Right cardiac atrium (tissue), 5 donors: ENCODE measurements at regions not wholly inside any gene's neighbourhood (a gene's known extent, or its start where the extent isn't known, plus 50 kb on each side); places are given as distances from the start of the nearest gene placed in this dataset.

ENCODE experiments used
- ATAC-seq, 2 donors: fragments of 200-7000 bp; cut with Tn5 transposase; one replicate each; pipeline versions ENCODE4 v1.8.0 to v1.9.1; 2020; ENCODE audit warnings: moderate library complexity in 2 of 2, mild to moderate bottlenecking in 1 of 2
- DNase-seq, 3 donors: peaks; one replicate each; pipeline ENCODE4 v3.0.0-alpha.2; 2020
- H3K27ac ChIP-seq: one replicate; pipeline ENCODE4 v1.5.1; 2013; ENCODE audit warnings: mild to moderate bottlenecking, low read length, control low read depth, moderate library complexity
- H3K27me3 ChIP-seq: one replicate; pipeline ENCODE4 v1.6.1; 2013; ENCODE audit not compliant: control insufficient read depth, insufficient read depth
- H3K4me1 ChIP-seq: one replicate; pipeline ENCODE4 v1.6.1; 2013; ENCODE audit warnings: low read length; ENCODE audit not compliant: control insufficient read depth, insufficient read depth
- H3K4me3 ChIP-seq: one replicate; pipeline ENCODE4 v1.5.1; 2013; ENCODE audit warnings: low read length, control low read depth
- H3K9me3 ChIP-seq: one replicate; pipeline ENCODE4 v1.6.1; 2013; ENCODE audit warnings: low read length; ENCODE audit not compliant: control insufficient read depth
- WGBS: extraction: QIAGEN DNeasy Blood & Tissue Kit; methylation state at CpG from one replicate; pipeline ENCODE4 v1.1.7; 2013; 5-methylcytosine and 5-hydroxymethylcytosine counted together
- intact Hi-C, 4 donors: fragments of 100-400 bp; cut with DNase I; formaldehyde crosslinking; loops; one replicate each; pipeline versions ENCODE4 v1.11.0 to v1.14.0; 2022 to 2023
- donor health status: healthy with polysubstance abuse.
- donor health status: DM: no; HTN: yes; CAD: no.
- donor health status: DM: no; HTN: no; CAD: no.
- donor health status: DM: no; HTN: yes; CAD: no; lungs with severe emphysema.
- donor health status: DM: yes; HTN: yes; CAD: no.

GRCh38 chr2:39537150-39537549 lies 100.1 kb upstream of the MAP4K3 start:
- ATAC-seq (no peak), DNase-seq (no peak)
- 95% methylated on average over 3 of the region's 3 CpGs for whole genome bisulfite sequencing
- intact Hi-C loops: no loop called here
- H3K27me3 ChIP-seq: no peaks in the 10 kb centered on the region
- H3K27ac ChIP-seq: no peak overlapping the region
- no peaks in the 10 kb centered on the region for H3K9me3 ChIP-seq
- peaks cover 3% of the 10 kb centered on the region for H3K4me1 ChIP-seq
- no peak overlapping the region for H3K4me3 ChIP-seq

- H3K4me3 ChIP-seq: no peak overlapping the region
- no peak overlapping the region for H3K27ac ChIP-seq
- ATAC-seq: no peak
- no peaks in the 10 kb centered on the region for H3K27me3 ChIP-seq
- H3K9me3 ChIP-seq: no peaks in the 10 kb centered on the region
- peaks cover 3% of the 10 kb centered on the region for H3K4me1 ChIP-seq
- DNase-seq: no peak
- intact Hi-C loops: no loop called here
Observed at GRCh38 chr2:39538718-39539117, 101.6 kb upstream of the MAP4K3 start.

- Histone ChIP-seq H3K4me3 (no peak overlapping the region), H3K9me3 (no peaks in the 10 kb centered on the region), H3K4me1 (peaks cover 3% of the 10 kb centered on the region), H3K27ac (no peak overlapping the region), H3K27me3 (no peaks in the 10 kb centered on the region)
- intact Hi-C loops: no loop called here
- no peak for DNase-seq
- no peak for ATAC-seq
Observed at GRCh38 chr2:39540414-39540813, 103.3 kb upstream of the MAP4K3 start.

- DNase-seq (no peak), ATAC-seq (peak; percentile 84 to 97)
- Histone ChIP-seq H3K4me3 (no peak overlapping the region), H3K4me1 (peaks cover 3% of the 10 kb centered on the region), H3K27ac (peak overlapping the region; percentile 66), H3K9me3 (no peaks in the 10 kb centered on the region), H3K27me3 (no peaks in the 10 kb centered on the region)
- intact Hi-C loops: no loop called here
- 78% methylated on average over 9 of the region's 9 CpGs for WGBS
Observed at GRCh38 chr2:39541011-39541930, 104.2 kb upstream of the MAP4K3 start.

GRCh38 chr2:39542523-39542922 lies 105.4 kb upstream of the MAP4K3 start:
- DNase-seq: no peak
- Histone ChIP-seq H3K9me3 (no peaks in the 10 kb centered on the region), H3K4me3 (no peak overlapping the region), H3K4me1 (peaks cover 3% of the 10 kb centered on the region), H3K27me3 (no peaks in the 10 kb centered on the region), H3K27ac (no peak overlapping the region)
- 95% methylated on average over 2 of the region's 2 CpGs for WGBS
- intact Hi-C loops: no loop called here
- ATAC-seq: no peak

- no peaks in the 10 kb centered on the region for H3K9me3 ChIP-seq
- no peak for ATAC-seq
- no peak overlapping the region for H3K4me3 ChIP-seq
- no peak for DNase-seq
- H3K27me3 ChIP-seq: no peaks in the 10 kb centered on the region
- 78% methylated on average over 5 of the region's 5 CpGs for WGBS
- peaks cover 5% of the 10 kb centered on the region for H3K4me1 ChIP-seq
- intact Hi-C loops: no loop called here
- H3K27ac ChIP-seq: no peak overlapping the region
Observed at GRCh38 chr2:39545957-39546356, 108.9 kb upstream of the MAP4K3 start.

- no peaks in the 10 kb centered on the region for H3K27me3 ChIP-seq
- no peak for ATAC-seq
- no peaks in the 10 kb centered on the region for H3K9me3 ChIP-seq
- H3K4me1 ChIP-seq: peaks cover 4% of the 10 kb centered on the region
- DNase-seq: no peak
- WGBS: 98% methylated on average over 4 of the region's 4 CpGs
- intact Hi-C loops: no loop called here
- no peak overlapping the region for H3K4me3 ChIP-seq
- H3K27ac ChIP-seq: no peak overlapping the region
Observed at GRCh38 chr2:39546409-39546808, 109.3 kb upstream of the MAP4K3 start.

- Histone ChIP-seq H3K4me1 (peaks cover 2% of the 10 kb centered on the region), H3K27me3 (no peaks in the 10 kb centered on the region), H3K9me3 (no peaks in the 10 kb centered on the region), H3K4me3 (no peak overlapping the region), H3K27ac (no peak overlapping the region)
- ATAC-seq (no peak), DNase-seq (no peak)
- 94% methylated on average over 1 of the region's 1 CpG for whole genome bisulfite sequencing
- intact Hi-C loops: no loop called here
Observed at GRCh38 chr2:39546937-39547336, 109.9 kb upstream of the MAP4K3 start.

- Histone ChIP-seq H3K4me3 (no peak overlapping the region), H3K9me3 (no peaks in the 10 kb centered on the region), H3K27ac (no peak overlapping the region), H3K4me1 (peaks cover 2% of the 10 kb centered on the region), H3K27me3 (no peaks in the 10 kb centered on the region)
- intact Hi-C loops: no loop called here
- DNase-seq (no peak), ATAC-seq (no peak)
- 93% methylated on average over 9 of the region's 9 CpGs for WGBS
Observed at GRCh38 chr2:39547811-39548719, 111.0 kb upstream of the MAP4K3 start.

- no peak overlapping the region for H3K4me3 ChIP-seq
- peaks cover 2% of the 10 kb centered on the region for H3K4me1 ChIP-seq
- H3K27ac ChIP-seq: no peak overlapping the region
- intact Hi-C loops: no loop called here
- DNase-seq (no peak), ATAC-seq (no peak)
- WGBS: 97% methylated on average over 1 of the region's 1 CpG
- H3K9me3 ChIP-seq: no peaks in the 10 kb centered on the region
- no peaks in the 10 kb centered on the region for H3K27me3 ChIP-seq
Observed at GRCh38 chr2:39549000-39549399, 111.9 kb upstream of the MAP4K3 start.

- 90% methylated on average over 9 of the region's 9 CpGs for WGBS
- Histone ChIP-seq H3K4me3 (no peak overlapping the region), H3K9me3 (no peaks in the 10 kb centered on the region), H3K4me1 (peaks cover 2% of the 10 kb centered on the region), H3K27ac (no peak overlapping the region), H3K27me3 (no peaks in the 10 kb centered on the region)
- no peak for ATAC-seq
- intact Hi-C loops: no loop called here
- no peak for DNase-seq
Observed at GRCh38 chr2:39549718-39550464, 112.8 kb upstream of the MAP4K3 start.
